ENCODE measurements at regions not wholly inside any gene's neighbourhood (a gene's known extent, or its start where the extent isn't known, plus 50 kb on each side); places are given as distances from the start of the nearest gene placed in this dataset.
"Not testable (repeated sequence)": the region's sequence is repeated elsewhere in the genome, so short reads cannot be mapped to it uniquely, and the experiment has no call there.

GRCh38 chr4:176618138-176618537, 174.6 kb downstream of the VEGFC start:
- DNase-seq (ENCODE audit: low spot score in 2 of 2) (no peak), FAIRE-seq (no peak)

GRCh38 chr4:176619430-176619829, 173.3 kb downstream of the VEGFC start:
- no peak for FAIRE-seq
- no peak for DNase-seq (ENCODE audit: low spot score in 2 of 2)

GRCh38 chr4:176622251-176622948, 170.3 kb downstream of the VEGFC start:
- DNase-seq (ENCODE audit: low spot score in 2 of 2) (no peak), FAIRE-seq (no peak)

GRCh38 chr4:176624983-176625610, 167.6 kb downstream of the VEGFC start:
- not testable (repeated sequence) for FAIRE-seq; DNase-seq (ENCODE audit: low spot score in 2 of 2)

GRCh38 chr4:176627916-176628315, 164.8 kb downstream of the VEGFC start:
- FAIRE-seq (no peak), DNase-seq (ENCODE audit: low spot score in 2 of 2) (no peak)

GRCh38 chr4:176631611-176632010, 161.1 kb downstream of the VEGFC start:
- FAIRE-seq (no peak), DNase-seq (ENCODE audit: low spot score in 2 of 2) (no peak)
